ENCODE measurements at regions not wholly inside any gene's neighbourhood (a gene's known extent, or its start where the extent isn't known, plus 50 kb on each side); places are given as distances from the start of the nearest gene placed in this dataset.

DNA sequence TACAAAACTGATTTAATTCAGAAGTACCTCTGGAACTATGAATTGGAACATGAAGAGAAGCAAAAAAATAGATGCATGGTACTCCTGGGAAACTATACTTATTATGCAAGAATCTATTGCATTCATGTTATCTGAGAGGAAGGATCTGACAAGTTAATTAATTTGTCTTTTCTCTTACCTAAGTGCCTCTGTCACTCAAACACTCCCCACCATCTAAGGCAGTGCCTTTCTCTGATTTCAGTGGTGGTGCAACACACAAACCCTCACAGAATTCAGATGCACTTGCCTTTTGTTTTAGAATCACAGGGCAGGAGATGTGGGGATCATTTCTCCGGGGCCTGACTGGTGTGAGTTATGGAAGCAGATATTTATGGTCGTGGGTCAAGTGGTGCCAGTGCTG is 52.5 kb upstream of the C9orf72 start:
- ATAC-seq: no peak
- DNase-seq (ENCODE audit: missing footprints): no peak
- intact Hi-C loops (cut with DNase I): no loop called here

DNA sequence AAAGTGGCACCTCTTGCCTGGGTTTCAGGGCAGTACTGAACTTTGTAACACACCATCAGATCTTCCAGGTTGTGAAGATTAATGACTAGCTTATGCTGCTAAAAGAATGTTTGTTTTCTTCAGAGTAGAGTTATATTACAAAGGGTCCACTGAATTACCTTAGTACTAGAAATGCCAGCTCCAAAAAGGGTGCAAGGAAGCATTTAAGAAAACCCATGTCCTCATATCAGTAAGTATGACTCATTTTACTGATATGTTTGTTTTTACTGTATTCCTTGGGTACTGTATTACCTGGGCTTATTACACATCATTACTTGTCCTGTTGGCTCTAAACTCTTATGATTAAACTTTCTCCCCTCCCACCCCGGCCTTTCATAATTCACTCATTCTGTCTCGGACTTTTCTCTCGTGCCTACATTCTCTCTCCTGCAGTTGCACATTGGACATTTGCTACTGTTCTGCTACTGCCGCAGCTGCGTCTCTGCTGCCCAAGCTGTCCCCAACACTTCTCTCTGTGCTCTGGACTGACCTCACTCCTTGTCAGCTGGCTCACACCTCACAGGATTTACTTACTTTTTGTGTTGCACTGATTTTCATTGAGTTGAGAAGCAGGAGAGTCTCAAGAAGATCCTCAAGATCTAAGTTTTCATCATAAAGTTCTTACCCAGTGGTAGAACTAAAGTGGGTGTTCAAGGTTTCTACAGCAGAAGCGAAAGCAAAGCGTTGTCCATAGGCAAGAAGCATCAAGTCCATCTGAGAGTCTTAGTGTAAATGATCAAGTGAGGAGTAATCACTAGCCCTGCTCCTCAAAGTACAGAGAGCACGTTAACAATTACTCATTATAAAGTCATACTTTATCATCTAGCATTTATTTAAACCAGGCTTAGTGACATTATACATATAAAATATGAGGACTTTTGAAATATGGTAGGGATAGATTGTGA is 53.2 kb upstream of the C9orf72 start:
- no peak for DNase-seq (ENCODE audit: missing footprints)
- intact Hi-C loops (cut with DNase I): no loop called here
- ATAC-seq: no peak

DNA sequence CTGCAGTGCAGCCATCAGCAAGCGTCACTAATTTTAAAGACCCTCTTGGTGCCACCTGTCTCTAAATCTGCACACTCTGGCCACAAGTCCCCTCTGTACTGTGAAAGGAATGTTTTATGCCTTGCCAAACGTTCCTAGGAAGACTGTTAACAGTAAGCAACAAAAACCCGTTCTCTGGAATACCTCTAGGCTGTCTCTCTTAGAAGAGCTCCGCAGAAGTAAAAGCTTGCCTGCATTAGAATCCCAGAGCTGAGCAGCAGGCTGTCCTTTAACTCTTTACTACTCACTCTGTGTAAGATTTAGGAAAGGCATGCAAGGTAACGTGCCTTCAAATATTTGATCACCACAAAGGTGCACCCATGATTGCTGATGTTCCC is 53.9 kb upstream of the C9orf72 start:
- DNase-seq (ENCODE audit: missing footprints): no peak
- intact Hi-C loops (cut with DNase I): no loop called here
- no peak for ATAC-seq

DNA sequence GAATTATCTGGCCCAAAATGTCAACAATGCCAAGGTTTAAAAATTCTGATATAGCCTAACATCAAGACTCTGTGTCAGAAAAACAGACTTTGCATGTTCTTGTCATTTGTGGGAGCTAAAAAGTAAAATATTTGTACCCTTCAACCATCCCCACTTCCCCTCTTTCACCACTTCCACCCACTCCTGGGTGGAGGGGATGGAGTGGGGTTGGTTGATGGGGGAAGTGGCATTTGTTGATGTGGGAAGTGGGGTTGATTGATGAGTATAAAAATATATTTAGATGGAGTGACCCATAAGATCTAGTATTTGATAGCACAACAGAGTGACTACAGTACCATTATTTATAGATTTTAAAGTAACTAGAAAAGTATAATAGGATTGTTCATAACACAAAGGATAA is 55.0 kb upstream of the C9orf72 start:
- no peak for ATAC-seq
- no peak for DNase-seq (ENCODE audit: missing footprints)
- intact Hi-C loops (cut with DNase I): no loop called here

DNA sequence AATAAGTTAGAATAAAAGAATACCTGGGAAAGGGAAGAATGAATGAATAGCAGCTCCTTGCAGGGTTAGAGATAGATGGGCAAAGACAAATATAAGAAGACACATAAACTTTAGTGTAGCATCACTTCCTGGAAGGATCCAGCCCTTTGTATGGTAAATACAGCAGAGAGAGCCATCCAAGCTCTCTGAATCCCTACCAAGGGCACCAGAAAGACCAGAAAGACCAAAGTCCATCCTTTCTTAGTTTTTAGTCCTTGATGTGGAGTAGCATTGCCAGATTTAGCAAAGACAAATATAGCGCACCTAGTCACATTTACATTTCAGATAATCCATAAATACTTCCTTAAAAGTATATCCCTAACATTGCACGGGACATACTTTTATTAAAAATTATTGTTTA is 56.1 kb upstream of the C9orf72 start:
- DNase-seq (ENCODE audit: missing footprints) (no peak), ATAC-seq (no peak)
- intact Hi-C loops (cut with DNase I): no loop called here

DNA sequence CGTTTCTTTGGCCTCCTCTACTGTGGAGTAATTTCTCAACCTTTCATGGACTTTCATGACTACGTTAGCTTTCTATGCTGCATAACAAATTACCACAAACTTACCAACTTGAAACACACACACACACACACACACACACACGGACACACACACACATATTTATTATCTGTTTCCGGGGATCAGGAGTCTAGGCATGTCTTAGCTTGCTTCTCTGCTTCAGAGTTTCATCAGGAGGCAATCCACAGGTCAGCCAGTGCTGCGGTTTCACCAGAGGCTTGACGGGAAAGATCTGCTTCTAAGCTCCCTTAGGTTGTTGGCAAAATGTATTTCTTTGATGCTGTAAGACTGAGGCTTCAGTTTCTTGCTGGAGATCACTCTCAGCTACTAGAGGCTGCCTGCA is 59.0 kb upstream of the C9orf72 start:
- intact Hi-C loops (cut with DNase I): no loop called here
- ATAC-seq: no peak
- DNase-seq (ENCODE audit: missing footprints): no peak

DNA sequence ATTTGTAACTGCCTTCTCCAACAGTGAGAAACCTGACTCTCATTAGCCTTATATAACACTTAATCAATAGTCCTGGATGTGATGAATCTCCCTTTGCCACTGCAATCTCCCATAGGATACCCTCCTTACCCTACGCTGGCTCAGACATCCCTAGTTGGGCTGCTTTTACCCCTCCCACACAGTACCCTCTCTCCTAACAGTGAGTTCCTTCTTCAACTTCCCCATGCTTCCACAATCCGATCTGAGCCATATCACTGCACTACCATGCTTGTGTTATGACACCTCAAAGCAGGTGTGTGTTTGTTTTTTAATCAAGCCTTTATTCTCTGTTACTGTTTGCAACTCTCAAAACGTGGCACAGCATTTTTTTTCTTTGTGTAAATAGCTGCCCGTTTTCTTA is 60.5 kb upstream of the C9orf72 start:
- intact Hi-C loops (cut with DNase I): no loop called here
- no peak for ATAC-seq

DNA sequence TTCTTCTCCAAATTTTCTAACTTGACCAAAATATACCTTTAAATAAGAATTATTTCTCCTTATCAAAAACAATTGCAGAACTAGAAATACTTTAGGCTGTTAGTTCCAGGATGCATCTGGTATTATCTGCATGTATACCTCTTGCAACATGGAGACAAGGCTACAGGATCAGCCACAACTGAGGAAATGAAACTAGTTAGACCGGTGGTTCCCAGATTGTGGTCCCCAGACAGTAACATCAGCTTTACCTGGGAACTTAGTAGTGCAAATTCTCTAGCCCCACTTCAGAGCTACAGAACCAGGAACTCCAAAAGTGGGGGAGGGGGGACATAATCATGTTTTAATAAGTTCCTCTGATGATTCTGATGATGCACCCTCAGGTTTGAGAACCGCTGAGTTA is 61.6 kb upstream of the C9orf72 start:
- ATAC-seq: no peak
- intact Hi-C loops (cut with DNase I): no loop called here
- no peak for DNase-seq (ENCODE audit: missing footprints)

More for the DNA sequence above, 60.5 kb upstream of the C9orf72 start:
- DNase-seq (ENCODE audit: missing footprints): no peak

DNA sequence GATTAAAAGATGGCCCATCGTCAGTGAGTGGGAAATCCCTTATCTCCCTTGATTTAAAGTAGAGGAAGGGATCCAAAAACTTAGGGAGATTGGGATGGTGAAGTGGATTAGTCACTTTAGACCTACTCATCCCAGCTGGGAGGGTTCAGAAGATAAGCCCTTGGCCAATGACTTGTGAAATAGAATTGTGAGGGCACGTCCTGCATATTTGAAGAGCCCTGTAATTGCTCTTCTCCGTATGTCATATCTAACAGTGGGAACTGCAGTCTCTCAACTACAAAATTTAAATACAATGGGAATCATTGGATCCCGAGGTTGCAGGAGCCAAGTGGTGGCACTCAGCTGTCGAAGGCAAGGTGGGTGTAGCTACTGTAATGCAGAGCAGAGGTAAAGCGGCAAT is 65.4 kb upstream of the C9orf72 start:
- intact Hi-C loops (cut with DNase I): no loop called here
- no peak for ATAC-seq

DNA sequence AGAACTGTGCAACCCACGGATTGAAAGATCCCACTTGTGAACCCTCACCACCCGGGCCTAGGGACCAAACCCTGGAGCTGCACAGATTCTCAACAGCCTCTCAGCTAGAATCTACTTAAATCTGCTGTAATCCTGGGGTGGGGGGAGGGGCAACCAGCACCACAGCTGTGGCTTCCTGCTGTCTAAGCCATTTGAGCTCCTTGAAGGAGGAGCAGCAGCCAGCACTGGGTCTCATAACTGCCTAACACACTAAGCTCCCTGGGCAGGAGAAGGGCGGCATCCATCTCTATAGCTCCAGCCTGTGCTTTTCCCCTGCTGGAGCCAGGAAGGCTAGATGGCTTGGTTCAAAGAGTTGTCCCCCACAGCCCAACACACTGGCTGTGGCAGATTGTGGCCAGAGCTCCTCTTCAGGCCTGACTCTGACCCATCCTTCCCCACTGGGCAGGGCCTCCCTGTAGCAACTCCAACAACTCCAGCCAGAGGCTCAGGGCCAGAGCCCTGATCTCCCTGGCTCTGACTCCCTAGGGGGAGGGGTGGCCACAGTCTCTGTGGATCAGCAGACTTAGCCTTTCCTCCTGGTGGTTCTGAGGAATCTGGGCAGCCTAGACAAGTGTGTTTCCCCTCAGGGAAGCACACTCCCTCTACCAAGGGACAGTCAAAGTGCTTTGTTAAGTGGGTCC is 72.0 kb upstream of the C9orf72 start:
- ATAC-seq: no peak
- intact Hi-C loops (cut with DNase I): no loop called here
- DNase-seq (ENCODE audit: missing footprints): no peak

More for the DNA sequence above, 65.4 kb upstream of the C9orf72 start:
- no peak for DNase-seq (ENCODE audit: missing footprints)

DNA sequence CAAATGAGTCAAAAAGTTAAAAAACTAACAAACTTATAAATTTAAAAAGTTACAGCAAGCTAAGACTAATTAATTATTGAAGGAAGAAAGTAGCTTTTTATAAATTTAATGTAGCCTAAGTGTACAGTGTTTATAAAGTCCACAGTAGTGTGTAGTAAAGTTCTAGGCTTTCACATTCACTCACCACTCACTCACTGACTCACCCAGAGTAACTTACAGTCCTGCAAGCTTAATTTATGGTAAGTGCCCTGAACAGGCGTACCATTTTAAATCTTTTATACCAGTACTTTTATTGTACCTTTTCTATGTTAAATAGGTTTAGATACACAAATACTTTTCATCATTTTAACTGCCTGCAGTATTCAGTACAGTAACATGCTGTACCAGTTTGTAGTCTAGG is 80.0 kb upstream of the C9orf72 start:
- intact Hi-C loops (cut with DNase I): no loop called here
- DNase-seq (ENCODE audit: missing footprints) (no peak), ATAC-seq (no peak)

DNA sequence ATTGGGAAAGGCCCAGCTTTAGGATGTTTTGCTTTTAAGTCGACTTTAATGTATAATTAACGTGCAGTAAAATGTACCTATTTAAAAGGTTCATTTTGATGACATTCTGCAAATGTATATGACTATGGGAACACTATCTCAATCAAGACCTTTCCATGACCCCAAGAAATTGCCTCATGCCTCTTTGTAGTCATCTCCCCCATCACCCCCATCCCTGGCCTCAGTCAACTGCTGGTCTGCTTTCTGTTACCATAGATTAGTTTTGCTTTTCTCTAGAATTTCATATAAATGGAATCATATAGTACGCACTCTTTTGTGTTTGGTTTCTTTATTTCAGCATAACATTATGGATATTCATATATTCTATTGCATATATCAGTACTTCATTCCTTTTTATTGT is 80.7 kb upstream of the C9orf72 start:
- no peak for ATAC-seq
- DNase-seq (ENCODE audit: missing footprints): no peak
- intact Hi-C loops (cut with DNase I): no loop called here

DNA sequence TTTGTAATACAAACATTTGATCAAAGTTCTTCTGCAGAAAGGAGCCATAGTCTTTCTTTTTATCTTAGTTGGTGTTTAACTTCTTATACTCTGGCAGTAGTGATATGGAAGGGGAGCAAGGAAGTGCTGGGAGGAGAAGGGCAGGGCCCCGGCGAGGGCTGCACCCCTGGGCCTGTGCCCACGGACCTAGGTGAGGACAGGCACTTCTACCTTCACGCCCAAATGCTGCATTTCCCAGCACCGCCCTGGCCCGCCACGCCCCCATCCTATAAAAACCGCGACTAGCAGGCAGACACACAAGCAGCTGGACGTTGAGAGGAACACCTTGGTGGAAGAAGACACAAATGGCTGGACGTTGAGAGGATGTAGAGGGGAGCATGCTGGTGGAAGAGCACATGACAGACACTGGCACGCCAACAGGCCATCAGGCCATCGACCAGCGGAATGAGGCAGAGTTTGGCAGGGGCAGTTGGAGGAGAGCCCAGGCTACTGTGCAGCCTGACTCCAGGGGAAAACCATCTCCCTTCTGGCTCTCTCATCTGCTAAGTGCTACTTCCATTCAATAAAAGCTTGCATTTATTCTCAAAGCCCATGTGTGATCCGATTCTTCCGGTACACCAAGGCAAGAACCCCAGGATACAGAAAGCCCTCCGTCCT is 81.5 kb upstream of the C9orf72 start:
- intact Hi-C loops (cut with DNase I): no loop called here
- DNase-seq (ENCODE audit: missing footprints) (no peak), ATAC-seq (no peak)

DNA sequence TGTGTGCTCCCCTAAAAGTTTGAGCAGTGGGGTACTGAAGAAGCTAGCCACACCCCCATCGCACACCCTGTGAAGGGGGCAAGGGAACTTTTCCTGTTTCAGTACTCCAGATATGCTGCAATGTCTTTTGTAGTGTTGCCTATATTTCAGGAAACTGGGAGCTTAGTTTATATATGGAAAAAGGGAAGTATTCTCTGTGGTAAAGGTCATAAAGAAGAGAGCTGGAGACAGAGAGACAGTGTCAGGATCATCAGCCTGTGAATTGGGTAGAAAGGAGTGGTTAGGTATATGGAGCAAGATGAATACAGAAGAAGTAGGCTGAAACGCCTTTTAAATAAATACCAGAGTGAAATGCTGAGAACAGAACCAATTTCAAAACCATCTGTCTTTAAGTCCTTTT is 82.2 kb upstream of the C9orf72 start:
- DNase-seq (ENCODE audit: missing footprints) (no peak), ATAC-seq (no peak)
- intact Hi-C loops (cut with DNase I): no loop called here

DNA sequence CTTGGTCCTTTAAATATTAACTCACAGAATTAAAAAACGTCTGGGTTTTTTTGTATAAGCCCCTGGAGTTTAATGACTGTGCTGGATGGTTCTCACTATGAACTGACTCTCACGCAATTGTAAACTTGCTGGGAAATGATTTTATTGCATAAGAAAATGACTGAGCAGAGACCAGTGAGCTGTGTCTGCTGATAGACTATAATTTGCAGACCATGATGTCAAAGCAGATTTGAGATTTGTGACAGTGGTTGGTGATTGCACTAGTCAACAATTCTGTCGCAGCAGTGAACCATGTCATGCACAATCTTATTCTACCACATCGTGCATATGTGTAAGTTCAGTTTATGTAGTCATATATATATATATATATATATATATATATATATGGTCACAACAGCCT is 85.7 kb upstream of the C9orf72 start:
- ATAC-seq (no peak), DNase-seq (ENCODE audit: missing footprints) (no peak)
- intact Hi-C loops (cut with DNase I): no loop called here

DNA sequence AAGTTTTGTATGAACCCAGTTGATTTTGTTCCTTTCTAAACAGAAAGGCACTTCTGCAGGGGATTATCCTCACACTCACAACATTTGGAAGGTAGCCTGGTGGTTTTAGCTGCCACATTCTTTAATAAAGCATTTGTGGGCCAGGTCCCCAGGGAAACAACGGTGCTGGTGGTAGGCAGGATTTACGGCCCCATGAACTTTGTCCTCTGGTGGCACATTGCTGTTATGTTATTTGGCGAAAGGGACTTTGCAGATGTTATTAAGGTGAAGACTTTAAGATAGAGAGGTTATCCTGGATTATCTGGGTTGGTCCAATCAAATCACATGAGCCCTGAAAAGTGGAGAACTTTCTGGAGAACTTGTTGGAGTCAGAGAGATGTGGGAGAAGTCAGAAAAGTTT is 86.3 kb upstream of the C9orf72 start:
- no peak for DNase-seq (ENCODE audit: missing footprints)
- intact Hi-C loops (cut with DNase I): no loop called here
- no peak for ATAC-seq

DNA sequence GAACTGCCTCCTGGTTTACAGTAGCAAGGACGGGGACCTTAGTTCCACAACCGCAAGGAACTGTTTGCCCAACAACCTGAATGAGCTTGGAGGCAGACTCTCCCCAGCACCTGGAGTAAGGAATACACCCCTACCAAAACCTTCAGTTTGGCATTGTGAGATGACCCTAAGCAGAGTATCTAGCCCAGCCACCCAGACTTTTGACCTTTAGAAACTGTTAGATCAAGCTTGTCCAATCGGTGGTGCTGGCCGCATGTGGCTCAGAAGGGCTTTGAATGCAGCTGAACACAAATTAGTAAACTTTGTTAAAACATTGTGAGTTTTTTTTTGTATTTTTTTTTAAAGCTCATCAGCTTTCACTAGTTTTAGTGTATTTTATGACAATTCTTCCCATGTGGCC is 86.9 kb upstream of the C9orf72 start:
- ATAC-seq (no peak), DNase-seq (ENCODE audit: missing footprints) (no peak)
- intact Hi-C loops (cut with DNase I): no loop called here

DNA sequence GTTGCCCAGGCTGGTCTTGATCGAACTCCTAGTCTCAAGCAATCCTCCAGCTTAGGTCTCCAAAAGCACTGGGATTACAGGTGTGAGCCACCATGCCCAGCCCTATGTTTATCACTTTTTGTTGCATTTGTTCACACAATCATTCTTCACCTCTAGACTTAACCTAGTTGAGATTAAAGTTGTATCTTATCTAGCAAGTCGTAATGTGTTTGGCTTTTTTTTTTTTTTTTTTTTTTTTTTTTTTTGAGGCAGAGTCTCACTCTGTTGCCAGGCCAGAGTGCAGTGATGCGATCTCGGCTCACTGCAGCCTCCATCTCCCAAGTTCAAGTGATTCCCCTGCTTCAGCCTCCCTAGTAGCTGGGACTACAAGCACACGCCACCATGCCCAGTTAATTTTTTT is 90.2 kb upstream of the C9orf72 start:
- intact Hi-C loops (cut with DNase I): no loop called here
- no peak for ATAC-seq
- DNase-seq (ENCODE audit: missing footprints): no peak

DNA sequence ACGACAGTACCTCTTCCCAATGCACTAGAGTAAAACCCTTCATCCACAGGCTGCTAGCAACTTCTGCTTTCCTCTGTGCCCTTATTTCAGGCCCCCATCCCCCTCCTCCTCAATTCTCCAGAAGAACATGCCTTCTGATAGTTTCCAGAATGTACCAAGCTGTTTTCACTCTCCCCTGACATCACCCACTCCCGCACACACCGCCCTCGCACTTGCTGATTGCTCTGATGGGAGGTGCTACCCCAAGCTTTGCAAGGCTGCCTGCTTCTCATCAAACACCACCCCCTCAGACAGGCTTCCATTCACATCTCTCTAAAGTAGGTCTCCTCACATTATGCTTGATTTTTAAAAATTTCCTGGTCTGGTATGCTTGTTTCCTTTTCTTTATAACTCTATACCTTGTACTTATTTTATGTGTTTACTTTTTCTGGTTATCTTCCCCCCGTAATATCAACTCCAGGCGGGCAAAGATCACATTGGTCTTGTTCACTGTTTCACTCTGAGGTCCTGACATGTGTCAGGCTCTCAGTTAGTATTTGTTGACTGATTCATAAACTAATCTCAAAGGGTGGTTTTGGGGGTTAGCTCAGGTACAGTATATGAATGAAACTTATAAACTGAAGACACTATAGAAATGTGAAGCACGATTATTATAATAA is 91.0 kb upstream of the C9orf72 start:
- ATAC-seq: no peak
- intact Hi-C loops (cut with DNase I): no loop called here

DNA sequence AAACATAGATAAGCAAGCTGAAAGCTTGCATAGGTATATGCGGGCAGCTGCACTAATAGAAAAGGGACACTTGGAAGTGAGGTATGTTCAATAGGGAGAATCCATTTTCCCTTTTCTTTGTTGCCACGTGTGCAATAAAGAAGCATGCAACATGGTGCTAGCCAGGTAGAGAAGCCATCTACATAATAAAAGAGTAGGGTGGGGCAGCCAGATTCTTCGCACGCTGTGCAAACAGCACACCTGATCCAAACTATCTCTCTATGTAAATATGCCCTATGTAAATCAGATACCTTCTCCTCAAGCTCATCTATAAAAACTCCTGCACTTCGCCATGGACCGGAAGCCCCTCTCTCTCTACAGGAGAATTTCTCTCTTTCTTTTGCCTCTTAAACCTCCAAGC is 91.9 kb upstream of the C9orf72 start:
- ATAC-seq (no peak), DNase-seq (ENCODE audit: missing footprints) (no peak)
- intact Hi-C loops (cut with DNase I): no loop called here

More for the DNA sequence above, 91.0 kb upstream of the C9orf72 start:
- no peak for DNase-seq (ENCODE audit: missing footprints)

All from Right ventricle myocardium inferior (tissue), 1 donor.